ENCODE measurements at regions not wholly inside any gene's neighbourhood (a gene's known extent, or its start where the extent isn't known, plus 50 kb on each side); places are given as distances from the start of the nearest gene placed in this dataset.

- DNase-seq (no peak), ATAC-seq (ENCODE audit: low read depth) (no peak)
- Mint-ChIP-seq H3K27me3 (peaks cover 3% of the 10 kb centered on the region), H3K9me3 (no peaks in the 10 kb centered on the region), H3K4me3 (no peak overlapping the region), H3K4me1 (no peaks in the 10 kb centered on the region), H3K27ac (no peak overlapping the region), H3K36me3 (ENCODE audit: low read depth) (no peaks in the 10 kb centered on the region)
- intact Hi-C loops (cut with micrococcal nuclease), result no loop called here
- no peak for TF ChIP-seq CTCF (IDR thresholded peaks at IDR 0.05)
- ChIA-PET CTCF (no interaction called here), POLR2A (no interaction called here)
These were observed 424.1 kb upstream of the DYNLRB2 start for GRCh38 chr16:80116711-80117110.

GRCh38 chr16:80114699-80115098 is 426.1 kb upstream of the DYNLRB2 start:
- TF ChIP-seq CTCF (IDR thresholded peaks at IDR 0.05), result no peak
- H3K9me3 Mint-ChIP-seq, result no peaks in the 10 kb centered on the region
- CTCF ChIA-PET, result no interaction called here

GRCh38 chr16:80113873-80114574 is 426.8 kb upstream of the DYNLRB2 start:
- Mint-ChIP-seq H3K27ac (no peak overlapping the region), H3K4me1 (no peaks in the 10 kb centered on the region), H3K27me3 (peaks cover 3% of the 10 kb centered on the region), H3K4me3 (no peak overlapping the region), H3K9me3 (no peaks in the 10 kb centered on the region), H3K36me3 (ENCODE audit: low read depth) (no peaks in the 10 kb centered on the region)
- intact Hi-C loops (cut with micrococcal nuclease), result no loop called here
- POLR2A ChIA-PET, result no interaction called here
- TF ChIP-seq CTCF (IDR thresholded peaks at IDR 0.05), result no peak
- ATAC-seq (ENCODE audit: low read depth) (no peak), DNase-seq (no peak)
- CTCF ChIA-PET, result no interaction called here

More at GRCh38 chr16:80114699-80115098, 426.1 kb upstream of the DYNLRB2 start:
- Mint-ChIP-seq H3K4me1 (no peaks in the 10 kb centered on the region), H3K36me3 (ENCODE audit: low read depth) (no peaks in the 10 kb centered on the region), H3K27me3 (peaks cover 3% of the 10 kb centered on the region), H3K27ac (no peak overlapping the region), H3K4me3 (no peak overlapping the region)
- POLR2A ChIA-PET, result no interaction called here
- DNase-seq (no peak), ATAC-seq (ENCODE audit: low read depth) (no peak)
- intact Hi-C loops (cut with micrococcal nuclease), result no loop called here

- Mint-ChIP-seq H3K4me1 (no peaks in the 10 kb centered on the region), H3K36me3 (ENCODE audit: low read depth) (no peaks in the 10 kb centered on the region), H3K9me3 (no peaks in the 10 kb centered on the region), H3K27me3 (peaks cover 6% of the 10 kb centered on the region), H3K27ac (no peak overlapping the region), H3K4me3 (no peak overlapping the region)
- no peak for ATAC-seq (ENCODE audit: low read depth)
- TF ChIP-seq CTCF (IDR thresholded peaks at IDR 0.05), result no peak
- ChIA-PET POLR2A (no interaction called here), CTCF (no interaction called here)
- DNase-seq, result no peak
- intact Hi-C loops (cut with micrococcal nuclease), result no loop called here
These were observed 431.2 kb upstream of the DYNLRB2 start for GRCh38 chr16:80109581-80109980.

- peaks cover 12% of the 10 kb centered on the region for H3K27me3 Mint-ChIP-seq
- no peaks in the 10 kb centered on the region for H3K4me1 Mint-ChIP-seq
- ChIA-PET CTCF (no interaction called here), POLR2A (no interaction called here)
- H3K27ac Mint-ChIP-seq, result no peak overlapping the region
- no peak overlapping the region for H3K4me3 Mint-ChIP-seq
- ATAC-seq (ENCODE audit: low read depth) (no peak), DNase-seq (no peak)
- no peaks in the 10 kb centered on the region for H3K9me3 Mint-ChIP-seq
- intact Hi-C loops (cut with micrococcal nuclease), result no loop called here
- H3K36me3 Mint-ChIP-seq (ENCODE audit: low read depth), result no peaks in the 10 kb centered on the region
- no peak for TF ChIP-seq CTCF (IDR thresholded peaks at IDR 0.05)
These were observed 432.9 kb upstream of the DYNLRB2 start for GRCh38 chr16:80107900-80108299.
